Skin of body (tissue), 1 donor: ENCODE measurements at regions not wholly inside any gene's neighbourhood (a gene's known extent, or its start where the extent isn't known, plus 50 kb on each side); places are given as distances from the start of the nearest gene placed in this dataset.
"Not testable (repeated sequence)": the region's sequence is repeated elsewhere in the genome, so short reads cannot be mapped to it uniquely, and the experiment has no call there.

Experiments used
- DNase-seq: peaks from one replicate; lab custom pipeline; 2025; lab: John Stamatoyannopoulos, UW

DNA sequence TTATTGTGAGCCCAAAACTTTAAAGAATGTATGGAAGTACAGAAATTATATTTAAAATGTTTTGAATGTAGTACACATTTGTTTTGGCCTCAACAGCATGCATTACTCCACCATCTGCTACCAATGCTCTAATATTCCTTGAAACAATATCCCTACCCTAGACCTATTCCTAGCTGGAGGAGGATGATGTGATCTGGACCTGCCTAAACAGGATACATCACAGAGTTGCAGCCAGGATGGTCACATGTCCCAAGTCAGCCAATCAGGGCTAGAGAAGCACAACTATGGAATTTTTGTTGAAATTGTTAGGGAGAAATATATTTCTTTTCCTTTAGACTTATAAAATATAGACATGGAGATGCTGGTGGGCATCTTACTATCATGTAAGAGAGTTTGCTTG is 623.3 kb upstream of the NR5A2 start:
- no peak for DNase-seq

DNA sequence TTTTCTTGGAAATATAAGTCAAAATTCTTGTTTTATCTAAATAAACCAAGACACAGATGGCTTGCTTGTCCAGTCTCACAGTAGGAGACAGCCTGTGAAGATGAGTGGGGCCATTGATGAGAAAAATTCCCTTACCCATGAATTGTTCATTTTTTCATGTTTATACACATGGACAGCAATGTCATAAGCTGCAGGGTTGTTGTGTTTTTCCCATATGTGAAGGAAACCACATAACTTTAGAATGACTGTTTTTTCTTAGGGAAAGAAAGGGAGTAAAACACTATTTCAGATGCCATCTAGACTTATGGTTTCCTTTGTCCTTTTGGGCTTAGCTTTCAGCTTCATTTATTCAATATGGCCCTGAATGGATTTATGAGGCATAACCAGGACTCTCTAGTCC is 622.5 kb upstream of the NR5A2 start:
- no peak for DNase-seq

GRCh38 chr1:199405634-199406196 is 621.8 kb upstream of the NR5A2 start:
- no peak for DNase-seq

DNA sequence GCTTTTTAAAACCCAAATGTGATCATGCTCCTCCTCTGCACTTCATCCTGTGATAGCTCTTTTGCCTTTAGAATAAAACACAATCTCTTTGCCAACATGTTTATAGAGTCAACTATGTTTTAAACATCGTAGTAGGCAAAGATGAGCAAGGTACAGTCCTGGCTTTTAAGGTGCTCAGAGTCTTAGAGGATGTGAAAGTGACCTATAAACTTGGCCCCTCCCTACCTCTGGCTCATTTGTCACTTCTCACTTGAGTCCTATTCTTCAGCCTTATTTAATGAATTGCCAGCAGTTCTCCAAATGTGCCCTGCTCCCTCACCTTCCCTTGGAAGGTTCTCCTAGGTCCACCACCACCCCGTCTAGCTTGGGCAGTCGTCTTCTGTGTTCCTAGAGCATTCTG is 617.0 kb upstream of the NR5A2 start:
- no peak for DNase-seq

DNA sequence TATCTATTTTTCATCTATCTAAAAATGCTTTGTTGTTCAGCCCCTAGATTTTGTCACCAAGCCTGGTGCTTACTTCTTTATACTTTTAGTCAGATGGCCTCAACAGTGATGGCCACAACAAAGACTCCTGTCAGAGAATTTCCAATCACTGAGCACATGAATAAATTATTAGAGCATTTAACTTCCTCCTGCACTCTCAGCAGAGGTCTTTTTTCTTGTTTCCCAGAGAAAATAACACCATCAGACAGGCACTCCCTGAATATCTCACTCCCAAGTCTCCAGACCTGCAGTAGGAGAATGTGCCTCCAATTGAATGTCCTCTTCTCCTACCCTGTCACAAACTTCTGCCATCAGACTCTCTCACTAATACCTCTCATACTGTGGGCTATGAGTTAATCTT is 616.0 kb upstream of the NR5A2 start:
- no peak for DNase-seq

DNA sequence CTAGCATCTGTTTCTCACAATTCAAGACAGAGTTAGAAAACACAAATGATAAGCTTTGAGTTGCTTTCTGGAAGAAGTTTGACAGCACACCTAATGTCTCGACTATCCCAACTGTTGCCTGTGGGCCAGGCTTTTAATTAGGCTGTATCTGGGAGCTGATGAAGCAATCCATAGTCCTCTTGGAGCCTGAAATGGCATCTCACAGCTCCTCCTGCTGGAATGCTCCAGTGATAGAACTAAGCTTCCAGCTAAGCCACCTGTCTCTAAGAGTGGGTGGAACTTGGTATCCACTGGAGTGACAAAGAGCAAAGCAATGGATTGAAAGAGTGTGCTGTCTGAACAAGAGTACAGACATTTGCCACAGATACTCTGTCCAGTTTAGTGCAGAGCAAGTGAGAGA is 605.3 kb upstream of the NR5A2 start:
- no peak for DNase-seq

- DNase-seq: no peak
Observed at GRCh38 chr1:199447906-199448305, 579.6 kb upstream of the NR5A2 start.

DNA sequence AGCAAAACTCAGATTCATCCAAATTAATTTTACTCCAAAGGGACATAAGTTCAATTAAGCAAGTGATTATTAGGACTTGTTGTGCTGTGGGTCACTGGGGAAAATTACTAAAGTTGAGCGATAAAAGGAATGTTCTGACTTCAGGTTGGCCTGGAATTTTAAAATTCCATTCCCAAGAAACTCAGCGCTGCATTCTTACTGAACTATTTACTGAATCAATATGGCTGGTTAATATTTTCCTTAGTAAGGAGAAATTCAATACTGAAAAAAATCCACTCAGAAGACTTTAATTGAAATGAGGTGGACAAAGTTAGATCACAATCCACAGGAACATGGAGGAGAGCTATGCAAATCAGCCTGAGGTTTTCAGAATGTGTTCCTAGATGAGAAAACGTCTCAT is 578.9 kb upstream of the NR5A2 start:
- DNase-seq: no peak

- DNase-seq: no peak
Observed at GRCh38 chr1:199449221-199449620, 578.3 kb upstream of the NR5A2 start.

GRCh38 chr1:199449681-199450080 is 577.8 kb upstream of the NR5A2 start:
- no peak for DNase-seq

DNA sequence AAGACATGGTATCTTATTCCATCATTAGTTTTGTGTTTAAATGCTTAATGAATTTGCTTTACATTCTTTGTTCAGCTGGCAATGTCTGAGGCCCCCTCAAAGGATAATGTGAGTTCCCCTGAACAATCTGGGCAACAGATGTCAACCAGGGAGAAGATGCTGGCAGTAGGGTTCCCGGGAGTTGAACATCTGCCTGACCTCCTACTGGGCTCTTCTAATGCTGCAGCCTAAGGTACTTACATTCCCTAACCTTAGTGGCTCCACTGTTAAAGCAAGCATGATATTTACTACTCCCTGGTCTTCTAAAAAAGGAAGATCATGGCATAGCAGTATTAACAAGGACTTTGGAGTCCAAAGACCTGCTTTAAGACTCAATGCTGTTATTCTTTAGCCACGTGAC is 574.9 kb upstream of the NR5A2 start:
- no peak for DNase-seq

- DNase-seq: no peak
Observed at GRCh38 chr1:199453723-199454122, 573.8 kb upstream of the NR5A2 start.

DNA sequence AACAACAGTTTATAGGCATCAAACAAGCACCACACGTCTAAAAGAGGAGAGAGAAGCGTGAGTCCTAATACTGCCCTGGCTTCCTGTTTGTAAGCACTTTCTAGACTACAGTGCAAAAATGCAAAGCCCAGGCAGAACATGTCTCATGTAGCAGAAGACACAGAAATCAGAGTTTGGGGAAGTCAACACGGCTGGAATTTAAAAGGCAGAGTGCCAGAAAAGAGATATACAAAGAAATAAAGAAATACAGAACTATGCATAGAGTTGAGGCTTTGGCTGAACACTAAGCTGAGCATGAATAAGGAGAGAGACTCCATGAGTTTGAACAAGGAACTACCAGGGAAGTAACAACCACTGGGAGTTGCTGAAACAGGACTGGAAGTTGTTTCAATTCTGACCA is 566.6 kb upstream of the NR5A2 start:
- no peak for DNase-seq

GRCh38 chr1:199463521-199464127 is 563.9 kb upstream of the NR5A2 start:
- DNase-seq: no peak

- DNase-seq: no peak
Observed at GRCh38 chr1:199466961-199467360, 560.5 kb upstream of the NR5A2 start.

DNA sequence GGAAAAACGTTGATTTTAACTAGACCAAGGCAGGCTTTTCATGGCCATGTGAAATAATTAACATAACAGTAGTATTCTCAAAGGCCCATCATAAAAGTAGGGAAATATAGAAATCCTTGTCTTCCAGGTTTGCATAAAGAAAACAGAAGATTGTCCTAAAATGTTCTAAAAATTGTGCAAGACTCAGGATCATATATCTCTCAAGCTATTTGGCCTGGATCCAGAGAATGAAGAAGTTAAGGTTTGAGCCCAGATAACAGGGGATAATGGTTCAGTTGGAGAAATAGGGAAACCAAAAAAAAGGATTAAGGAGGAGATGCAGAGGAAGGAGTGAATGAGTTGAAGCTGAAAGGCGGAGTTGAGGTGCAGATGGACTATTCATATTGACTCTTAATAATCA is 555.5 kb upstream of the NR5A2 start:
- no peak for DNase-seq

DNA sequence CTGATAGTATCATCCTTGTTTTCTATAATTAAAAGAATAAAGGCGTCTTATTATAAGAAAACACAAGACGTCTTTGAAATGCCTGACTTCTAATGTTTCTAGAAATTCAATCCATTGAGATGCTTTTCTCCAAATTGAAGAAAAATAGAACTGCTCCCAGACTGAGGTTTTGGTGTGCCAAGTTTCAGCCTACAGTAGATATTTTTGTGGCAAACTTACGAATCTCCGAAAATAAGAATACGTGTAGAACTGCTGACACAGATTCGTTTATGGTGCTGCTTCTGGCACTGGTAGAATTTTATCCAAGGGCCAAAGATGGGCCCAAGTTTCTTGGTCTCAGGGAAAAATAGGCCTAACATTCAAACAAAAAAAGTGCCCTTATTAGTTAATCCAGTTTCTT is 554.5 kb upstream of the NR5A2 start:
- no peak for DNase-seq

DNA sequence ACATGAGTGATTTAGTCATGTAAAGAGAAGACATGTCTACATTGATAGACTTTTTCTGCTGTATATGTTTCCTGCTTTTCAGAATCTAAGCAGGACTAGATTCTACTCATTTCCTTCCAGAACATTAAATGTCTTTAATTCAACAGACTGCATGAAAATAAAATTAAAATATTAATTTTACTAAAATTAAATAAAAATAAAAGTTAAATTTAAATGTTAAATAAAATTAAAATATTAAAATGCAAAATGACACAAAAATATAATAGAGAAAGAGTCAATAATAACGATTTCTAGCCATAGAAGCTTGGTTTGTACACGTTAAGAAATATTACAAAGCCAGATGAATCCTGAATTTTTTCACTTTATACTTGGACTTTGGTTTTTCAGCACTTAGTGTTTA is 552.8 kb upstream of the NR5A2 start:
- DNase-seq: no peak

GRCh38 chr1:199482426-199482825 is 545.1 kb upstream of the NR5A2 start:
- DNase-seq: peak; percentile 14

GRCh38 chr1:199489594-199489993 is 537.9 kb upstream of the NR5A2 start:
- DNase-seq: no peak

DNA sequence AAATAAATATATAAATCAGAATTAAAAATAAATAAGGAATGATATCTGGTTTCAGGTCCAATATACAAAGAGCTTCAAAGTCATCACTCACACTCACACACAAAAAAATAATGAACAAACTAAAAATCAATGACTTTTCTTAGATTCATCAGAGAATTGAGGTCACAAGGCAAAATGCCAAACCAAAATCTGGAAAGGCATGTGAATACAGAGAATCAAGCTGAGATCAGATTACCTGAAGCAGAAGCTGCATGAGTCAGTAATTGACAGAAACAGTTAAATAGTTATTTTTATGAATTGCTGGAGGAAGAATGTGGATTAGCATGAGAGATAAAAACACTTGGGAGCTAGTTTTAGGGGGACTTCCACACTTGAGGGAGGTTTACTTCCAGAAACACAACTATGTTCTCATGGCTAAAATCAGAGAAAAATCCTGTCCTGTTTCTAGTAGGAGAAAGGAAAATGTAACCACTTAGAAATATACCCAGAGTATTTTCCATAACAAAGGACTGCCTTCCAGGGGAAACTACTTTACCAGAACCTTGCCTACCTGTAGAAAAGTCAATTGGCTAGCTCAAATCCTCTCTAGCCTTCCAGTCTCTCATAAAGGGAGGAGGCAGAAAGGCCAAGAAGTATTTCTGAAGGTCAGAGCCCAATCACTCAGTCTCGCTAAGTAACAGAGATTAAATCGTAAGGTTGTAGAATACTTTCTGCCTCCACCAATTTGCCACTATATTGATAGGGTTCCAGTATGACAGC is 536.6 kb upstream of the NR5A2 start:
- no peak for DNase-seq

- DNase-seq: no peak
Observed at GRCh38 chr1:199495432-199495831, 532.1 kb upstream of the NR5A2 start.

GRCh38 chr1:199498802-199499201 is 528.7 kb upstream of the NR5A2 start:
- not testable (repeated sequence) for DNase-seq
